HCT116 (cell line): ENCODE measurements at regions not wholly inside any gene's neighbourhood (a gene's known extent, or its start where the extent isn't known, plus 50 kb on each side); places are given as distances from the start of the nearest gene placed in this dataset.

ENCODE experiments used
- ATAC-seq: fragments of 200-7000 bp; cut with Tn5 transposase; 2 replicates; pipeline ENCODE4 v1.9.1; 2020; ENCODE audit warnings: mild to moderate bottlenecking, moderate library complexity
- BruUV-seq: library from RNA; stranded (reverse); fragments of 400-500 nt; replicated peaks from 2 replicates; lab custom pipeline; 2021; lab: Mats Ljungman, UMichigan
- CTCF ChIA-PET: fragments of 300-600 bp; sonication (Branson Sonifier 250); formaldehyde crosslinking; loops from one replicate; lab custom pipeline; 2021; ENCODE audit warnings: antibody characterized with exemption; lab: Charles Lee
- POLR2A ChIA-PET: fragments of 300-600, 350-600 bp; sonication (Branson Sonifier 250); formaldehyde crosslinking; loops from one replicate; lab custom pipeline; 2021; ENCODE audit warnings: antibody characterized with exemption; lab: Charles Lee
- RAD21 ChIA-PET, 2 experiments: fragments of 300-600 bp; sonication (Branson Sonifier 250); formaldehyde crosslinking; loops; one replicate each; lab custom pipeline; 2023; ENCODE audit warnings: low total read pairs in 2 of 2; ENCODE audit not compliant: uncharacterized antibody in 2 of 2, unreplicated experiment in 2 of 2, low non-redundant PET in 1 of 2; lab: Charles Lee
- DNase-seq: peaks from one replicate; pipeline ENCODE4 v3.0.0-alpha.2; 2010; ENCODE audit warnings: low read depth, low spot score
- H2AFZ ChIP-seq: fragments of 200-600 bp; shearing (Covaris generic), sonication (generic); 2 replicates; pipeline ENCODE4 v1.6.1; 2017; ENCODE audit warnings: low read depth, mixed run types, mixed read lengths, antibody characterized with exemption, low read length; ENCODE audit not compliant: poor library complexity, severe bottlenecking
- H3K27ac ChIP-seq: 2 replicates; pipeline ENCODE4 v1.5.1; 2012; ENCODE audit warnings: low read depth, low read length
- H3K27me3 ChIP-seq: fragments of 200-600 bp; sonication (generic); 2 replicates; pipeline ENCODE4 v1.6.1; 2016; ENCODE audit warnings: mixed run types, low read length, mixed read lengths; ENCODE audit not compliant: insufficient read depth
- H3K36me3 ChIP-seq, 2 experiments: fragments of 200-500 bp in 1 of 2; fragments of 200-600 bp in 1 of 2; sonication (Bioruptor generic) in 1 of 2; sonication (generic) in 1 of 2; 2 replicates each; pipeline versions ENCODE4 v1.5.1 to v1.6.1; 2014 to 2016; ENCODE audit warnings: low read length in 2 of 2, inconsistent platforms in 1 of 2, mixed read lengths in 1 of 2, mixed run types in 1 of 2; ENCODE audit not compliant: insufficient read depth in 2 of 2, control insufficient read depth in 1 of 2
- H3K4me1 ChIP-seq, 2 experiments: fragments of 200-600 bp in 1 of 2; sonication (generic) in 1 of 2; 2 replicates each; pipeline versions ENCODE4 v1.5.1 to v1.6.1; 2012 to 2017; ENCODE audit warnings: low read length in 2 of 2, inconsistent platforms in 1 of 2, mild to moderate bottlenecking in 1 of 2, mixed read lengths in 1 of 2, mixed run types in 1 of 2, moderate library complexity in 1 of 2; ENCODE audit not compliant: insufficient read depth in 2 of 2, control insufficient read depth in 1 of 2
- H3K4me2 ChIP-seq: fragments of 200-600 bp; sonication (generic); 2 replicates; pipeline ENCODE4 v1.6.1; 2017; ENCODE audit warnings: mixed run types, low read length, mixed read lengths
- H3K4me3 ChIP-seq, 2 experiments: fragments of 200-600 bp in 1 of 2; sonication (generic) in 1 of 2; replicated peaks in 1 of 2; 2 replicates each; pipeline ENCODE4 v1.5.1; 2011 to 2016; ENCODE audit warnings: low read length in 2 of 2, control low read depth in 1 of 2, low read depth in 1 of 2, mild to moderate bottlenecking in 1 of 2, mixed read lengths in 1 of 2, mixed run types in 1 of 2
- H3K79me2 ChIP-seq: fragments of 200-600 bp; sonication (generic); 2 replicates; pipeline ENCODE4 v1.6.1; 2017; ENCODE audit warnings: mild to moderate bottlenecking, mixed run types, low read length, moderate library complexity, mixed read lengths; ENCODE audit not compliant: insufficient read depth
- H3K9ac ChIP-seq: fragments of 200-600 bp; sonication (generic); 2 replicates; pipeline ENCODE4 v1.6.1; 2016; ENCODE audit warnings: low read length, mixed read lengths
- H3K9me2 ChIP-seq: fragments of 200-600 bp; sonication (generic), shearing (Covaris generic); 2 replicates; pipeline ENCODE4 v1.6.1; 2017; ENCODE audit warnings: mixed run types, mild to moderate bottlenecking, moderate library complexity; ENCODE audit not compliant: insufficient read depth
- H3K9me3 ChIP-seq, 2 experiments: fragments of 200-500 bp in 1 of 2; fragments of 200-600 bp in 1 of 2; sonication (Bioruptor generic) in 1 of 2; sonication (generic) in 1 of 2; 2 replicates each; pipeline ENCODE4 v1.6.1; 2014 to 2017; ENCODE audit warnings: low read length in 2 of 2, mixed read lengths in 2 of 2, inconsistent platforms in 1 of 2, low read depth in 1 of 2, mild to moderate bottlenecking in 1 of 2, mixed run types in 1 of 2, moderate library complexity in 1 of 2; ENCODE audit not compliant: control insufficient read depth in 1 of 2, insufficient read depth in 1 of 2
- H4K20me1 ChIP-seq: fragments of 200-600 bp; sonication (generic), shearing (Covaris generic); 2 replicates; pipeline ENCODE4 v1.6.1; 2017; ENCODE audit warnings: mixed run types, mild to moderate bottlenecking, moderate library complexity; ENCODE audit not compliant: insufficient read depth
- CBX3 ChIP-seq: IDR thresholded peaks from 2 replicates; pipeline ENCODE4 v1.6.1; 2012; ENCODE audit warnings: low read depth
- CEBPB ChIP-seq: IDR thresholded peaks from 2 replicates; pipeline ENCODE4 v1.6.1; 2012; ENCODE audit warnings: low read depth
- EGR1 ChIP-seq: IDR thresholded peaks from 2 replicates; pipeline ENCODE4 v1.6.1; 2012; ENCODE audit warnings: low read depth
- ELF1 ChIP-seq: IDR thresholded peaks from 2 replicates; pipeline ENCODE4 v1.6.1; 2012; ENCODE audit warnings: low read depth, borderline replicate concordance
- EZH2 ChIP-seq: fragments of 200-600 bp; sonication (generic); IDR thresholded peaks from 2 replicates; pipeline ENCODE4 v1.6.1; 2017; ENCODE audit warnings: antibody characterized with exemption, mixed run types
- EZH2phosphoT487 ChIP-seq: fragments of 200-600 bp; IDR thresholded peaks from 2 replicates; pipeline ENCODE4 v1.6.1; 2018; ENCODE audit warnings: antibody characterized with exemption, borderline replicate concordance
- FOSL1 ChIP-seq: IDR thresholded peaks from 2 replicates; pipeline ENCODE4 v1.6.1; 2012; ENCODE audit warnings: low read depth
- RAD21 ChIP-seq: IDR thresholded peaks from 2 replicates; pipeline ENCODE4 v1.6.1; 2012; ENCODE audit warnings: low read depth, mild to moderate bottlenecking
- SIN3A ChIP-seq: IDR thresholded peaks from 2 replicates; pipeline ENCODE4 v1.6.1; 2012; ENCODE audit warnings: low read depth
- SP1 ChIP-seq: IDR thresholded peaks from 2 replicates; pipeline ENCODE4 v1.6.1; 2012; ENCODE audit warnings: low read depth
- SRF ChIP-seq: IDR thresholded peaks from 2 replicates; pipeline ENCODE4 v1.6.1; 2012; ENCODE audit warnings: low read depth
- TCF7L2 ChIP-seq: IDR thresholded peaks from 2 replicates; pipeline ENCODE4 v1.7.0; 2011; ENCODE audit warnings: borderline replicate concordance, inconsistent platforms; ENCODE audit not compliant: insufficient read depth, insufficient read length; ENCODE audit errors: extremely low read depth
- ZBTB33 ChIP-seq: IDR thresholded peaks from 2 replicates; pipeline ENCODE4 v1.6.1; 2011; ENCODE audit warnings: mild to moderate bottlenecking, low read length, moderate library complexity; ENCODE audit not compliant: insufficient replicate concordance; ENCODE audit errors: extremely low read depth
- ZFX ChIP-seq: fragments of 450-650 bp; IDR thresholded peaks from 2 replicates; pipeline ENCODE4 v1.6.1; 2017
- intact Hi-C: fragments of 100-400 bp; cut with micrococcal nuclease; formaldehyde crosslinking; loops from 2 replicates; pipeline ENCODE4 v1.10.0; 2022
- TF ChIP-seq, protein P1 (sequence below): IDR thresholded peaks from 2 replicates; pipeline ENCODE4 v1.6.1; 2012
- TF ChIP-seq, protein P2 (sequence below), 3 experiments: fragments of 200-600 bp in 1 of 3; sonication (generic) in 1 of 3; IDR thresholded peaks in 2 of 3; conservative IDR thresholded peaks in 1 of 3; 2 replicates each; pipeline ENCODE4 v1.5.1; 2012 to 2017; ENCODE audit warnings: low read depth in 2 of 3, low read length in 2 of 3, antibody characterized with exemption in 1 of 3, borderline replicate concordance in 1 of 3, control low read depth in 1 of 3, mild to moderate bottlenecking in 1 of 3, mixed read lengths in 1 of 3, mixed run types in 1 of 3, moderate library complexity in 1 of 3; ENCODE audit not compliant: insufficient read depth in 1 of 3
- TF ChIP-seq, protein P3 (sequence below): IDR thresholded peaks from 2 replicates; pipeline ENCODE4 v1.6.1; 2012

DNA sequence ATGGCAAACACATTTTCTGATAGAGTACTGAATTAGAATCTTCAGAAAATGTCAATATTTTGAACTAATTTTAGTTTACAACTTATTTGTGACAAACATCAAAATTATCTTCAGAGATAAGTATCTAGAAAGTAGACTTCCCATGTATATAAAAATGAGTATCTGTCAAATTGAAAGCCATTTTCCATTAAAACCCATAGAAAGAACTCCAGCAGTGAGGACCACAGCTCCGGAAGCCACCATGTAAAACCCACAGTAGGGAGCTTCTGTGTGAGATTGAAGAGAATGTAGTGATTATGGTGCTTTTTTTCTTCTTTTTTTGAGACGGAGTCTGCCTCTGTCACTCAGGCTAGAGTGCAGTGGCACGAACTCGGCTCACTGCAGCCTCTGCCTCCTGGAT is 687.0 kb downstream of the TYW1 start (continued):
- TF ChIP-seq FOSL1 (no peak), ZBTB33 (no peak), ELF1 (no peak), SP1 (no peak)
- TF ChIP-seq, protein P1, sequence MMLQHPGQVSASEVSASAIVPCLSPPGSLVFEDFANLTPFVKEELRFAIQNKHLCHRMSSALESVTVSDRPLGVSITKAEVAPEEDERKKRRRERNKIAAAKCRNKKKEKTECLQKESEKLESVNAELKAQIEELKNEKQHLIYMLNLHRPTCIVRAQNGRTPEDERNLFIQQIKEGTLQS: no peak
- TF ChIP-seq, protein P2, sequence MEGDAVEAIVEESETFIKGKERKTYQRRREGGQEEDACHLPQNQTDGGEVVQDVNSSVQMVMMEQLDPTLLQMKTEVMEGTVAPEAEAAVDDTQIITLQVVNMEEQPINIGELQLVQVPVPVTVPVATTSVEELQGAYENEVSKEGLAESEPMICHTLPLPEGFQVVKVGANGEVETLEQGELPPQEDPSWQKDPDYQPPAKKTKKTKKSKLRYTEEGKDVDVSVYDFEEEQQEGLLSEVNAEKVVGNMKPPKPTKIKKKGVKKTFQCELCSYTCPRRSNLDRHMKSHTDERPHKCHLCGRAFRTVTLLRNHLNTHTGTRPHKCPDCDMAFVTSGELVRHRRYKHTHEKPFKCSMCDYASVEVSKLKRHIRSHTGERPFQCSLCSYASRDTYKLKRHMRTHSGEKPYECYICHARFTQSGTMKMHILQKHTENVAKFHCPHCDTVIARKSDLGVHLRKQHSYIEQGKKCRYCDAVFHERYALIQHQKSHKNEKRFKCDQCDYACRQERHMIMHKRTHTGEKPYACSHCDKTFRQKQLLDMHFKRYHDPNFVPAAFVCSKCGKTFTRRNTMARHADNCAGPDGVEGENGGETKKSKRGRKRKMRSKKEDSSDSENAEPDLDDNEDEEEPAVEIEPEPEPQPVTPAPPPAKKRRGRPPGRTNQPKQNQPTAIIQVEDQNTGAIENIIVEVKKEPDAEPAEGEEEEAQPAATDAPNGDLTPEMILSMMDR (IDR thresholded peaks at IDR 0.05 in 2 of 3, conservative IDR thresholded peaks at IDR 0.05 in 1 of 3; ENCODE audit: borderline replicate concordance in 1 of 3, insufficient read depth in 1 of 3, low read depth in 2 of 3, low read length in 2 of 3): no peak
- TF ChIP-seq, all 23 proteins: peak for 0

GRCh38 chr7:67690700-67691099 is 694.1 kb downstream of the TYW1 start:
- H4K20me1 ChIP-seq: no peaks in the 10 kb centered on the region
- ChIA-PET RAD21 (no interaction called here), CTCF (no interaction called here), POLR2A (no interaction called here)
- H3K4me1 ChIP-seq: no peaks in the 10 kb centered on the region
- no peak overlapping the region for H3K4me3 ChIP-seq
- intact Hi-C loops: no loop called here
- no peaks in the 10 kb centered on the region for H3K79me2 ChIP-seq
- no peak overlapping the region for H3K27ac ChIP-seq
- no peak overlapping the region for H3K4me2 ChIP-seq
- no peaks in the 10 kb centered on the region; a peak in 2 of 4 replicates for H3K9me3 ChIP-seq
- no peaks in the 10 kb centered on the region for H3K27me3 ChIP-seq
- TF ChIP-seq ZBTB33 (no peak), EZH2phosphoT487 (no peak), EGR1 (no peak), RAD21 (no peak), CBX3 (no peak), TCF7L2 (no peak), SIN3A (no peak), ZFX (no peak), CEBPB (no peak), SRF (no peak), EZH2 (no peak), ELF1 (no peak), FOSL1 (no peak), SP1 (no peak)
- TF ChIP-seq, protein P3, sequence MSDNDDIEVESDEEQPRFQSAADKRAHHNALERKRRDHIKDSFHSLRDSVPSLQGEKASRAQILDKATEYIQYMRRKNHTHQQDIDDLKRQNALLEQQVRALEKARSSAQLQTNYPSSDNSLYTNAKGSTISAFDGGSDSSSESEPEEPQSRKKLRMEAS: no peak
- TF ChIP-seq, protein P1: no peak
- H3K9ac ChIP-seq: no peak overlapping the region
- H3K9me2 ChIP-seq: no peaks in the 10 kb centered on the region
- DNase-seq (no peak), ATAC-seq (no peak)
- BruUV-seq: no TSS peak
- no peak overlapping the region for H2AFZ ChIP-seq
- H3K36me3 ChIP-seq: no peaks in the 10 kb centered on the region
